Activated naive CD4-positive, alpha-beta T cell treated with anti-CD3 and anti-CD28 coated beads, Interleukin-2, amount 10 ng/mL, durations not matched to agents 7 days and 5 days (primary cell): ENCODE measurements at regions not wholly inside any gene's neighbourhood (a gene's known extent, or its start where the extent isn't known, plus 50 kb on each side); places are given as distances from the start of the nearest gene placed in this dataset.

Source experiments
- CTCF ChIA-PET: fragments of 350-600 bp; sonication (Branson Sonifier 250); formaldehyde crosslinking; loops from one replicate; lab custom pipeline; 2021; ENCODE audit warnings: antibody characterized with exemption; lab: Charles Lee
- DNase-seq: peaks from one replicate; pipeline ENCODE4 v3.0.0-alpha.2; 2020
- H3K27ac Mint-ChIP-seq: one replicate; pipeline ENCODE4 v1.8.0; 2021; ENCODE audit warnings: mild to moderate bottlenecking, moderate library complexity, mixed read lengths
- H3K27me3 Mint-ChIP-seq: one replicate; pipeline ENCODE4 v1.8.0; 2021; ENCODE audit warnings: mild to moderate bottlenecking, mixed read lengths
- H3K36me3 Mint-ChIP-seq: one replicate; pipeline ENCODE4 v1.8.0; 2021; ENCODE audit warnings: mixed read lengths
- H3K4me1 Mint-ChIP-seq: one replicate; pipeline ENCODE4 v1.8.0; 2021; ENCODE audit warnings: mixed read lengths
- H3K4me3 Mint-ChIP-seq: one replicate; pipeline ENCODE4 v1.8.0; 2021; ENCODE audit warnings: mild to moderate bottlenecking, moderate library complexity, mixed read lengths
- H3K9me3 Mint-ChIP-seq: one replicate; pipeline ENCODE4 v1.8.0; 2021; ENCODE audit warnings: mixed read lengths

GRCh38 chr10:90644165-90644564 lies 213.7 kb downstream of the HTR7 start:
- Mint-ChIP-seq H3K9me3 (no peaks in the 10 kb centered on the region), H3K4me1 (no peaks in the 10 kb centered on the region), H3K36me3 (no peaks in the 10 kb centered on the region), H3K27ac (no peak overlapping the region), H3K4me3 (no peak overlapping the region), H3K27me3 (no peaks in the 10 kb centered on the region)
- no peak for DNase-seq
- CTCF ChIA-PET = no interaction called here

GRCh38 chr10:90650858-90651257 lies 207.0 kb downstream of the HTR7 start:
- no peak overlapping the region for H3K4me3 Mint-ChIP-seq
- CTCF ChIA-PET = no interaction called here
- H3K27me3 Mint-ChIP-seq = no peaks in the 10 kb centered on the region
- H3K27ac Mint-ChIP-seq = no peak overlapping the region
- H3K36me3 Mint-ChIP-seq = no peaks in the 10 kb centered on the region
- no peak for DNase-seq
- no peaks in the 10 kb centered on the region for H3K4me1 Mint-ChIP-seq
- peaks cover 2% of the 10 kb centered on the region for H3K9me3 Mint-ChIP-seq

- H3K36me3 Mint-ChIP-seq = no peaks in the 10 kb centered on the region
These were observed 205.3 kb downstream of the HTR7 start for GRCh38 chr10:90652519-90652918.

GRCh38 chr10:90658791-90659190 lies 199.0 kb downstream of the HTR7 start:
- Mint-ChIP-seq H3K4me3 (no peak overlapping the region), H3K36me3 (no peaks in the 10 kb centered on the region), H3K4me1 (no peaks in the 10 kb centered on the region), H3K27me3 (peaks cover 3% of the 10 kb centered on the region), H3K9me3 (no peaks in the 10 kb centered on the region), H3K27ac (no peak overlapping the region)
- DNase-seq = no peak
- CTCF ChIA-PET = interaction anchor here (1.4 kb wide), 1 partner anchor 12 kb away, joined by 3 read pairs; no protein-coding TSS in a partner anchor

More at GRCh38 chr10:90652519-90652918, 205.3 kb downstream of the HTR7 start:
- Mint-ChIP-seq H3K27me3 (no peaks in the 10 kb centered on the region), H3K4me1 (no peaks in the 10 kb centered on the region), H3K9me3 (peaks cover 2% of the 10 kb centered on the region), H3K27ac (no peak overlapping the region), H3K4me3 (no peak overlapping the region)
- no peak for DNase-seq
- CTCF ChIA-PET = no interaction called here

- H3K27me3 Mint-ChIP-seq = peaks cover 3% of the 10 kb centered on the region
- H3K27ac Mint-ChIP-seq = no peak overlapping the region
- H3K4me1 Mint-ChIP-seq = no peaks in the 10 kb centered on the region
- CTCF ChIA-PET = no interaction called here
- H3K36me3 Mint-ChIP-seq = no peaks in the 10 kb centered on the region
- DNase-seq = no peak
- H3K4me3 Mint-ChIP-seq = no peak overlapping the region
- H3K9me3 Mint-ChIP-seq = no peaks in the 10 kb centered on the region
These were observed 191.8 kb downstream of the HTR7 start for GRCh38 chr10:90665905-90666662.

GRCh38 chr10:90674461-90674860 lies 183.4 kb downstream of the HTR7 start:
- Mint-ChIP-seq H3K27ac (no peak overlapping the region), H3K4me3 (no peak overlapping the region), H3K27me3 (no peaks in the 10 kb centered on the region), H3K9me3 (no peaks in the 10 kb centered on the region), H3K4me1 (no peaks in the 10 kb centered on the region), H3K36me3 (no peaks in the 10 kb centered on the region)
- no peak for DNase-seq
- CTCF ChIA-PET = no interaction called here

GRCh38 chr10:90674928-90675327 lies 182.9 kb downstream of the HTR7 start:
- H3K36me3 Mint-ChIP-seq = no peaks in the 10 kb centered on the region
- CTCF ChIA-PET = no interaction called here
- H3K4me1 Mint-ChIP-seq = no peaks in the 10 kb centered on the region
- no peak overlapping the region for H3K27ac Mint-ChIP-seq
- DNase-seq = no peak
- H3K27me3 Mint-ChIP-seq = no peaks in the 10 kb centered on the region
- H3K9me3 Mint-ChIP-seq = no peaks in the 10 kb centered on the region
- H3K4me3 Mint-ChIP-seq = no peak overlapping the region

GRCh38 chr10:90675621-90676020 lies 182.2 kb downstream of the HTR7 start:
- CTCF ChIA-PET = no interaction called here
- Mint-ChIP-seq H3K36me3 (no peaks in the 10 kb centered on the region), H3K9me3 (no peaks in the 10 kb centered on the region), H3K4me3 (no peak overlapping the region), H3K27ac (no peak overlapping the region), H3K4me1 (no peaks in the 10 kb centered on the region), H3K27me3 (no peaks in the 10 kb centered on the region)
- no peak for DNase-seq
